Sciatic nerve (tissue), 2 donors: ENCODE measurements at regions not wholly inside any gene's neighbourhood (a gene's known extent, or its start where the extent isn't known, plus 50 kb on each side); places are given as distances from the start of the nearest gene placed in this dataset.

Experiments
- ATAC-seq: fragments of 200-7000 bp; cut with Tn5 transposase; one replicate; pipeline ENCODE4 v1.9.1; 2020; ENCODE audit warnings: mild to moderate bottlenecking, moderate library complexity
- DNase-seq: peaks from one replicate; pipeline ENCODE4 v3.0.0-alpha.2; 2020; ENCODE audit warnings: low spot score
- intact Hi-C: fragments of 100-400 bp; cut with DNase I; formaldehyde crosslinking; loops from one replicate; pipeline ENCODE4 v1.14.2; 2022
- donor health status: DM: no; HTN: no; CAD: no.
- donor health status: DM: no; HTN: no; CAD: no.

- intact Hi-C loops, result no loop called here
- peak; percentile 56 for ATAC-seq
- DNase-seq, result no peak
Measured at GRCh38 chr12:115623764-115624334, 653.6 kb downstream of the MED13L start.

- intact Hi-C loops, result no loop called here
- no peak for ATAC-seq
Measured at GRCh38 chr12:115623275-115623674, 654.2 kb downstream of the MED13L start.

GRCh38 chr12:115620816-115621215, 656.7 kb downstream of the MED13L start:
- ATAC-seq (no peak), DNase-seq (no peak)
- intact Hi-C loops, result no loop called here

More at GRCh38 chr12:115623275-115623674, 654.2 kb downstream of the MED13L start:
- no peak for DNase-seq

- intact Hi-C loops, result no loop called here
- DNase-seq (no peak), ATAC-seq (no peak)
Measured at GRCh38 chr12:115619889-115620288, 657.6 kb downstream of the MED13L start.

GRCh38 chr12:115619061-115619460, 658.4 kb downstream of the MED13L start:
- ATAC-seq, result no peak
- intact Hi-C loops, result no loop called here
- DNase-seq, result no peak

GRCh38 chr12:115618105-115618504, 659.4 kb downstream of the MED13L start:
- no peak for DNase-seq
- intact Hi-C loops, result no loop called here
- ATAC-seq, result no peak

- intact Hi-C loops, result no loop called here
- no peak for ATAC-seq
- DNase-seq, result no peak
Measured at GRCh38 chr12:115617391-115617790, 660.1 kb downstream of the MED13L start.

GRCh38 chr12:115611477-115611876, 666.0 kb downstream of the MED13L start:
- intact Hi-C loops, result no loop called here
- DNase-seq (no peak), ATAC-seq (no peak)

- no peak for ATAC-seq
- intact Hi-C loops, result no loop called here
- no peak for DNase-seq
Measured at GRCh38 chr12:115609347-115609746, 668.1 kb downstream of the MED13L start.

- intact Hi-C loops, result no loop called here
- no peak for DNase-seq
- ATAC-seq, result no peak
Measured at GRCh38 chr12:115606040-115606439, 671.5 kb downstream of the MED13L start.

GRCh38 chr12:115598871-115599811, 678.4 kb downstream of the MED13L start:
- ATAC-seq (peak; percentile 74), DNase-seq (no peak)
- intact Hi-C loops, result no loop called here

- no peak for ATAC-seq
- intact Hi-C loops, result no loop called here
- no peak for DNase-seq
Measured at GRCh38 chr12:115597157-115597712, 680.3 kb downstream of the MED13L start.

GRCh38 chr12:115588131-115588530, 689.4 kb downstream of the MED13L start:
- DNase-seq, result no peak
- intact Hi-C loops, result no loop called here
- no peak for ATAC-seq

- DNase-seq (no peak), ATAC-seq (no peak)
- intact Hi-C loops, result no loop called here
Measured at GRCh38 chr12:115584156-115584555, 693.3 kb downstream of the MED13L start.

- DNase-seq (no peak), ATAC-seq (no peak)
- intact Hi-C loops, result no loop called here
Measured at GRCh38 chr12:115583591-115583990, 693.9 kb downstream of the MED13L start.

GRCh38 chr12:115577401-115577800, 700.1 kb downstream of the MED13L start:
- ATAC-seq (no peak), DNase-seq (no peak)
- intact Hi-C loops, result no loop called here

- ATAC-seq, result no peak
- DNase-seq, result no peak
- intact Hi-C loops, result no loop called here
Measured at GRCh38 chr12:115574826-115575225, 702.7 kb downstream of the MED13L start.

- intact Hi-C loops, result no loop called here
- ATAC-seq, result no peak
- no peak for DNase-seq
Measured at GRCh38 chr12:115572440-115572839, 705.1 kb downstream of the MED13L start.

GRCh38 chr12:115571446-115571845, 706.0 kb downstream of the MED13L start:
- intact Hi-C loops, result no loop called here
- DNase-seq, result no peak
- no peak for ATAC-seq

GRCh38 chr12:115571027-115571426, 706.5 kb downstream of the MED13L start:
- ATAC-seq (no peak), DNase-seq (no peak)
- intact Hi-C loops, result no loop called here
